NCI-H69 (cell line): ENCODE measurements at regions not wholly inside any gene's neighbourhood (a gene's known extent, or its start where the extent isn't known, plus 50 kb on each side); places are given as distances from the start of the nearest gene placed in this dataset.
"Not testable (repeated sequence)": the region's sequence is repeated elsewhere in the genome, so short reads cannot be mapped to it uniquely, and the experiment has no call there.

ENCODE experiments used
- DNase-seq: peaks from one replicate; lab custom pipeline; 2025; lab: John Stamatoyannopoulos, UW

GRCh38 chr18:78411539-78411938 lies 568.1 kb upstream of the SALL3 start:
- no peak for DNase-seq

GRCh38 chr18:78414302-78414701 lies 565.3 kb upstream of the SALL3 start:
- no peak for DNase-seq

GRCh38 chr18:78416853-78417252 lies 562.8 kb upstream of the SALL3 start:
- no peak for DNase-seq

DNA sequence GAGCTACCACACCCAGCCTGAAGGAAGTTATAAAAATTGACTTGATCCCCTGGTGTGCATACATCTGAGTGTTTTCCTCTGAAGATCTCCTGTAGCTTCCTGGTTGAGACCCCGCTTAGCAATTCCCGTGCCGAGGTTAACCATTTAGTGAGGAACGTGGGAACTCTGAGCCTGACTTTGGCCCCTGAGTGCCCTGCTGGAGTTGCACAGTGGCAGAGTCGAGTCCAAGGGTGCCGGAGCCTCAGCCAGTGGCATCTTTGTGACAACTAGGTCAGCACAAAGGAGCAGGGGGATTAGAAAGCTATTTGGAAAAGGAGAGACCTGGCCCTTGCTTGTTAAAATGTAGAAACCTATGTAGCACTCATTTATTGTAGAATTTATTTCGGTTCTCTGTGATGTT lies 561.2 kb upstream of the SALL3 start:
- no peak for DNase-seq

DNA sequence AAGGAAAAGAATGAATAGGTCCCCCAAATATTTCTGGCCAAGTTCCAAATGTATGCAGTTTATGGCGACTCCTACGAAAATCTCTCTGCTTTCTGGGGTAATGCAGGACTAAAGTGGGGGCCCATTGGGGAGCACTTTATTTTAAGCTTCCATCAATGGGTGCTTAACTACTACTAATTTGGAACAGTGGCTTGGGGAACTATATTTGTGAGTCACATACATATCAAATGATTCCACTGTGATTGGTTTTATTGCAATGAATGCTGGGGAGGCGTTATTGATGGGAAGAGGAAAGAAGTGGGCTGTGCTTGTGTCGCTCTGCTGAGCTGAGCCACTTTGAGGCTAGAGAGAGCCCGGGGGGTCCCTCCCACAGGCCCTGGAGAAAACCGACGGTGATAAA lies 560.4 kb upstream of the SALL3 start:
- no peak for DNase-seq

- DNase-seq: no peak
Observed at GRCh38 chr18:78420116-78420515, 559.5 kb upstream of the SALL3 start.

GRCh38 chr18:78421392-78421791 lies 558.2 kb upstream of the SALL3 start:
- DNase-seq: no peak

GRCh38 chr18:78422336-78422735 lies 557.3 kb upstream of the SALL3 start:
- DNase-seq: no peak

DNA sequence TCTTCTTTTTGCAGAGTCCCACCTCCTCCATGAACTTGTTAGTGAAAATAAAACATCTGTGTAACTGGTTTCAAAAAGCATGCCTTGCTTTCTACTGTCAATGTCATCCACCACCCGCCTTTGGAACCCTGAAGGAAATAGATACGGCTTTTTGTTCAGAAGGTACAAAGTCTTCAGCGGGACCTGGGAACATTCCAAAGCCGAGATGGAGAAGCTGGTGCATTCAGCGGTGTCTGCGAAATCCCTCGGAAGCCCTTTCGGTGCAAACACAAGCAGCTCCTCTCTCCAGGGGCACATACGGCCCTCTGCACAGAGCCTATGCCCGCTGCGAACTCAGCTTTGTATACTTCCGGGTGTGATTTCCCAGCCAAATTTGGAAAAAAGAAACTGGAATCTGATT lies 555.8 kb upstream of the SALL3 start:
- no peak for DNase-seq

DNA sequence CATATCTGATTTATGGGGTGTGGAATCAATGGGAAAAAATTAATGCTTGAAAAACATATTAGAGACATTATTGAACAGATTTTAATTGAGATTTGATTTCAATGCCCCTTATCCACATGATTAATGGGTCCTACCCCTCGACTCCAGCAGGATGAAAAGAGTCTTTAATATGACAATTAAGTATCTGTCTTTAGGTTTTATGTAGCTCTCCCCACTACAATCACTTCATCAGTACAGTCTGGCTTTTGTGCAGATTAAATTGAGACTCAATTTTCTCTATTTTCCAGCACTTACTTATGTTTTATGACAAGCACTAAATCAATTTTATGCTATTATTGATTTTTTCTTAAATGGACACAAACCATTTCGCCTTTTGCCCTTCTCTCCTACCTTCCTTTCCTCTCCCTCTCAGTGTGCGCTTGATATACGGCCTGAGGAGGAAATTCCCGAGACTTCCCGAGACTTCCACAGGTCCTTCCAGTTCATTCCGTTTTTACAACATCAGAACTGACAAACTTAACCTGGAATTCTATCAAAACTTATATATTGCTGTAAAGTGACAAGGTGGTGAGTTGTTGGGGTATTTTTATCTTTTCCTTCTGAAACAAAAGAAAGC lies 555.1 kb upstream of the SALL3 start:
- no peak for DNase-seq

DNA sequence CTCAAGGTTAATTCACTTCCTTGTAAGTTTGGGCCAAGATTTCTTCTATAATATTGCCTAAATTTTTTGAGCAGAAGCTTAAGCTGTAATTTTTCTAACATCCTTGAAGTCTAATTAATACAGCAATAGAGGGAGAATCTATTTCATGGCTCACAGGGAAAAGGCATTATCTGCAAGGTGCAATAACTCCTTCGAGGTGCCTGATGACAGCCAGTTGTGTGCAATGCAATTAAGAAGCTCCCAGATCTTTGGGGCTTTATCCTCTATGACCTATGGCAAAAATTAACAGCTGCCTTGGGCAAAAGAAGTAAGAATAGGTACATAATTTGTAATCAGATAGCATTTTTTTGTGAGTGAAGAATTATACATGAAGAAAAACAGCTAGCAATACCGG lies 554.6 kb upstream of the SALL3 start:
- DNase-seq: no peak

- no peak for DNase-seq
Observed at GRCh38 chr18:78427081-78427480, 552.5 kb upstream of the SALL3 start.

GRCh38 chr18:78429127-78430108 lies 550.2 kb upstream of the SALL3 start:
- DNase-seq: no peak

DNA sequence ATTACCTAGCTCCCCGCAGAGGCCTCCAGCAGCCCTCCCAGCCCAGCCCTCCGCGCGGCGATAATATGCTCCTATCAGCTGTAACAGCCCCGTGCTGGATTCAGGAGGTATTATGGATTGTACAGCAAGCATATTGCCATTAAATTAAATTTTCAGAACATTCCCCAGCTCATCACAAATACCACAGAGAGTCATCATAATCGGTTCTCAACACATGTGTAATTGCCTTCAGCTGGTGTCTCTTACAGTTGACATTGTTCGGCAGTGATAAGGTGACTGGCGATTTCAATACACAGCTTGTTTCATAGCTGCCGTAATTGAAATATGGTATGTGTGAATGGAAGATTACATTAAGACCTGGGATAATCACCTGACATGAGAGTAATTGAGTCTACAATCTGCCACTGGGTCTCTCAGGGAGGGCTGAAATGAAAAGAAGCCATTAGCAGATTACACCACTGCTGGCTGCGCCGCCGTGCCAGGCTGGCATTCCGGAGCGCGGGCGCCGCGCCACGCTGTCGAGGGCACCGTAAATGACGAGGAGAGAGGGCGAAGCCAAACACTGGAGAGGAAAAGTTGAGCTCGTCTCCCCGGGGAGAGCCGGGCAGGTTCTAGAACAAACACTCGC lies 549.4 kb upstream of the SALL3 start:
- DNase-seq: peak; percentile 93

GRCh38 chr18:78431606-78432005 lies 548.0 kb upstream of the SALL3 start:
- DNase-seq: peak; percentile 55

GRCh38 chr18:78433562-78433961 lies 546.1 kb upstream of the SALL3 start:
- no peak for DNase-seq

GRCh38 chr18:78436110-78436509 lies 543.5 kb upstream of the SALL3 start:
- no peak for DNase-seq

GRCh38 chr18:78438235-78438634 lies 541.4 kb upstream of the SALL3 start:
- not testable (repeated sequence) for DNase-seq

DNA sequence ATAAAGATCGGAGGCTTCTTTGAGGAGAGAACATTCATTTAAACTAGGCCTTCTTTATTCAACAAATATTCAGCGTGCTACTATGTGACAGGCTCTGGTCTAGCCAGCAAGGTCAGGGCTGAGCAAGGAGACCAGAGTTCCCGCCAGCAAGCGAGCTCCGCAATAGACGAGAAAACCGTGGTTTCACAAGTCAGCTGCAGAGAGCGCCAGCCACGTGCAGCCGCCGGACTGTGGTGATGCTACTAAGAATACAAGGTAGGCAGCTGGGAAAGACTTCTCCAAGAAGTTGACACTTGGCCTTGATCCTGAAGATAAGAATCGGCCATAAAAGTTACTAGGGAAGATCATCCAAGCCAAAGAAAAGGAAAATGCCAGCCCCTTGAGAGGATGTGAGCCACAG lies 533.7 kb upstream of the SALL3 start:
- no peak for DNase-seq

DNA sequence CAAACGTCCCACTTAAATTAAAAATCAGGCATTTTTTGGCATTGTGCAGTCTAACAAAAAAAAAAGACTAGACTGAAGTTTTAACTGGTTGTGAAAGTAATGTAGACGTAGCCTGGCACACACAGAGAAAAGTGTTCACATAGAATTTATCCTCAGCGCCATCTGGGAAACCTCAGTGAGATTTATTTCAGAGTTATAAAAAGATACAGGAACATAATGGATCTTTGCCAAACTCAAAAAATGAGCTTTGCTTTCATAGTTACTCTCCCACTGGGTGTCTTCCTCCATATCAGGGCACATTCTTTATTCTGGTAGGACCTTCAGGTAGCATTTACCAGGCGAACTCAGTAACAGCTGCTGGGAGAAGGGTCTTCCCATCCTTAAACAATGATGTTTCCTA lies 532.4 kb upstream of the SALL3 start:
- DNase-seq: no peak

DNA sequence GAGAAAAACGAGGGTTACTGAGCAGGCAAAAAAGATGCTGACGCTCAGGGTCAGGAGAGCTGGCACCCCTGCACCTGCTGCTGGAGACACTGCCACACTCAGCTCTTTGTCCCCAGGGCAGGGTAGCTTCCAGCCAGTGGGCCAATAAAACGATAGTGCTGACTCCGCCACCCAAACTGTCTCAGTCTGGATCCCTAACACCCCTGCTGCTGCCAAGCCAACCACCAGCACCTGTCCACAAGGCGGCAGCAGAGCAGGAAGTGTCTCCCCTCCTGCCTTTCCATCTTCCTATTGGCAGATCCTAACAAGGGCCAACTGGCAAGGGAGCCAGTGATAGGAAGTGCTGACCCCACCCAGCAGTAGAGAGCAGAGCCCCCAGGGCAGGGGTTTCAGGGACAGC lies 531.5 kb upstream of the SALL3 start:
- peak; percentile 57 for DNase-seq

GRCh38 chr18:78448591-78448990 lies 531.0 kb upstream of the SALL3 start:
- DNase-seq: no peak

GRCh38 chr18:78454221-78454620 lies 525.4 kb upstream of the SALL3 start:
- no peak for DNase-seq
